GM23248 (cell line): ENCODE measurements at regions not wholly inside any gene's neighbourhood (a gene's known extent, or its start where the extent isn't known, plus 50 kb on each side); places are given as distances from the start of the nearest gene placed in this dataset.

Experiments
- EZH2 ChIP-seq: fragments of 200-600 bp; sonication (generic); IDR thresholded peaks from 2 replicates; pipeline ENCODE4 v1.6.1; 2018; ENCODE audit warnings: antibody characterized with exemption, mild to moderate bottlenecking; ENCODE audit not compliant: insufficient read depth, poor library complexity, severe bottlenecking
- EZH2phosphoT487 ChIP-seq: fragments of 200-600 bp; sonication (generic); IDR thresholded peaks from 2 replicates; pipeline ENCODE4 v1.6.1; 2018; ENCODE audit warnings: antibody characterized with exemption, moderate library complexity, mild to moderate bottlenecking, low read depth; ENCODE audit not compliant: insufficient read depth

DNA sequence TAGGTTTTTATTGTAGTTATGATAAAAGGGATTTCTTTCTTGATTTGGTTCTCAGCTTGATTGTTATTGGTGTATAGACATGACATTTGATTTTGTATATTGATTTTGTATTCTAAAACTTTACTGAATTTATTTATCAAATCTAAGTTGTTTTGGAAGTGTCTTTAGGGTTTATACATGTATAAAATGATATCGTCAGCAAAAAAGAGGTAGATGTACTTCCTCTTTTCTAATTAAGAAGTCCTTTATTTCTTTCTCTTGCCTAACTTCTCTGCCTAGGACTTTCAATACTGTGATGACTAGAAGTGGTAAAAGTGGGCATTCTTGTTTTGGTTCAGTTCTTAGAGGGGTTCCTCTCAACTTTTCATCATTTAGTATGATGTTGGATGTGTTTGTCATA is 487.3 kb upstream of the KIF2B start:
- TF ChIP-seq EZH2 (no peak), EZH2phosphoT487 (no peak)
